ENCODE measurements at regions not wholly inside any gene's neighbourhood (a gene's known extent, or its start where the extent isn't known, plus 50 kb on each side); places are given as distances from the start of the nearest gene placed in this dataset.

DNA sequence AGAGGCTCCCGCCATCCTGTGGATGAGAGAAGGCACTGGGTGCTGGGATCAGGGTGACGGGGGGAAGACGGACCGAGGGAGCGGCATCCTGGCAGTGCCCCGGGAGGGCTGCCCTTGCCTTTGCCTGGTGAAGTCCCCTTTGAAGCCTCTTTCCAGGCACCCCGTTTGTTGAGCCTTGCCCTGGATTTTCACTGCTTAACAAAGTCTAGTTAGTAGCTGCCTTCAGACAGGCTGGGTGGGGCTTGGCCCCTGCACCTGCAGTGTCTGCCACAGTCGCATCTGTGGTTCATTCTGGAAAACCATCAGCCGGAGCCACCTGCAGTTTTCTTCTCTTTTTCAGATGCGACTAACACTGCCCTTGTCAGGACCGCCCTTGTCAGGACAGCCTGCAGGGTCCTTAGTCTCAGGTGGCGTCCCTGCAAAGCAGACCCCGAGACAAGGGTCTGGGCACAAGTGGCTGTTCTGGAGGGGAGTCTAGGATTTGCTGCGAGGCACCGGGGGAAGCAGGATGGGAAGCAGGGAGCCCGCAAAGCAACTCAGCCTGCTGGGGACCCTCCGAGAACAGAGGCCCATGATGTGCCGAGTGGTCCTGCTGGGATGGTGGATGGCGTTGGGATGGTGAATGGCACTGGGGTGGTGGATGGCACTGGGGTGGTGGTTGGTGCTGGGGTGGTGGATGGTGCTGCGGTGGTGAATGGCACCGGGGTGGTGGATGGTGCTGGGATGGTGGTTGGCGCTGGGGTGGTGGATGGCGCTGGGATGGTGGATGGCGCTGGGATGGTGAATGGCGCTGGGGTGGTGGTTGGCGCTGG, 147.9 kb upstream of the COL5A1 start:
- TF ChIP-seq, protein P1, sequence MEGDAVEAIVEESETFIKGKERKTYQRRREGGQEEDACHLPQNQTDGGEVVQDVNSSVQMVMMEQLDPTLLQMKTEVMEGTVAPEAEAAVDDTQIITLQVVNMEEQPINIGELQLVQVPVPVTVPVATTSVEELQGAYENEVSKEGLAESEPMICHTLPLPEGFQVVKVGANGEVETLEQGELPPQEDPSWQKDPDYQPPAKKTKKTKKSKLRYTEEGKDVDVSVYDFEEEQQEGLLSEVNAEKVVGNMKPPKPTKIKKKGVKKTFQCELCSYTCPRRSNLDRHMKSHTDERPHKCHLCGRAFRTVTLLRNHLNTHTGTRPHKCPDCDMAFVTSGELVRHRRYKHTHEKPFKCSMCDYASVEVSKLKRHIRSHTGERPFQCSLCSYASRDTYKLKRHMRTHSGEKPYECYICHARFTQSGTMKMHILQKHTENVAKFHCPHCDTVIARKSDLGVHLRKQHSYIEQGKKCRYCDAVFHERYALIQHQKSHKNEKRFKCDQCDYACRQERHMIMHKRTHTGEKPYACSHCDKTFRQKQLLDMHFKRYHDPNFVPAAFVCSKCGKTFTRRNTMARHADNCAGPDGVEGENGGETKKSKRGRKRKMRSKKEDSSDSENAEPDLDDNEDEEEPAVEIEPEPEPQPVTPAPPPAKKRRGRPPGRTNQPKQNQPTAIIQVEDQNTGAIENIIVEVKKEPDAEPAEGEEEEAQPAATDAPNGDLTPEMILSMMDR (IDR thresholded peaks at IDR 0.05), result no peak
- no peak for TF ChIP-seq POLR2A (IDR thresholded peaks at IDR 0.05)

All from body of pancreas (tissue), 4 donors.